Activated CD8-positive, alpha-beta T cell treated with anti-CD3 and anti-CD28 coated beads for 36 hours (primary cell): ENCODE measurements at regions not wholly inside any gene's neighbourhood (a gene's known extent, or its start where the extent isn't known, plus 50 kb on each side); places are given as distances from the start of the nearest gene placed in this dataset.
"Not testable (repeated sequence)": the region's sequence is repeated elsewhere in the genome, so short reads cannot be mapped to it uniquely, and the experiment has no call there.

Experiments used
- ATAC-seq: fragments of 200-7000 bp; cut with Tn5 transposase; one replicate; pipeline ENCODE4 v1.10.0; 2021; ENCODE audit warnings: mild to moderate bottlenecking, moderate library complexity
- CTCF ChIA-PET: fragments of 350-600 bp; sonication (Branson Sonifier 250); formaldehyde crosslinking; loops from one replicate; lab custom pipeline; 2021; ENCODE audit warnings: antibody characterized with exemption; lab: Charles Lee
- POLR2A ChIA-PET: fragments of 350-600 bp; sonication (Branson Sonifier 250); formaldehyde crosslinking; loops from one replicate; lab custom pipeline; 2021; ENCODE audit warnings: antibody characterized with exemption; lab: Charles Lee
- DNase-seq: peaks from one replicate; pipeline ENCODE4 v3.0.0-alpha.2; 2020
- H3K27ac Mint-ChIP-seq: one replicate; pipeline ENCODE4 v1.8.0; 2021; ENCODE audit warnings: mild to moderate bottlenecking, mixed read lengths
- H3K27me3 Mint-ChIP-seq: one replicate; pipeline ENCODE4 v1.8.0; 2021; ENCODE audit warnings: mixed read lengths
- H3K36me3 Mint-ChIP-seq: one replicate; pipeline ENCODE4 v1.8.0; 2021; ENCODE audit warnings: low read depth, mixed read lengths
- H3K4me1 Mint-ChIP-seq: one replicate; pipeline ENCODE4 v1.8.0; 2021; ENCODE audit warnings: low read depth, mixed read lengths
- H3K4me3 Mint-ChIP-seq: one replicate; pipeline ENCODE4 v1.8.0; 2021; ENCODE audit warnings: mild to moderate bottlenecking, moderate library complexity, mixed read lengths
- H3K9me3 Mint-ChIP-seq: one replicate; pipeline ENCODE4 v1.8.0; 2021; ENCODE audit warnings: mixed read lengths
- CTCF ChIP-seq: fragments of 200-600 bp; IDR thresholded peaks from one replicate; pipeline ENCODE4 v1.8.0; 2022; ENCODE audit warnings: antibody characterized with exemption, mild to moderate bottlenecking
- intact Hi-C: fragments of 100-400 bp; cut with micrococcal nuclease; formaldehyde crosslinking; loops from one replicate; pipeline ENCODE4 v1.10.0; 2022

- DNase-seq (no peak), ATAC-seq (no peak)
- Mint-ChIP-seq H3K4me3 (no peak overlapping the region), H3K27ac (no peak overlapping the region), H3K4me1 (no peaks in the 10 kb centered on the region), H3K9me3 (peaks cover 2% of the 10 kb centered on the region), H3K36me3 (no peaks in the 10 kb centered on the region), H3K27me3 (no peaks in the 10 kb centered on the region)
- TF ChIP-seq CTCF: no peak
- intact Hi-C loops: no loop called here
- POLR2A ChIA-PET: no interaction called here
- CTCF ChIA-PET: no interaction called here
Measured at GRCh38 chr7:85275204-85275603, 88.3 kb upstream of the SEMA3D start.

- no peak overlapping the region for H3K4me3 Mint-ChIP-seq
- no peaks in the 10 kb centered on the region for H3K36me3 Mint-ChIP-seq
- intact Hi-C loops: no loop called here
- CTCF ChIA-PET: no interaction called here
- no peak for TF ChIP-seq CTCF
- POLR2A ChIA-PET: no interaction called here
- no peaks in the 10 kb centered on the region for H3K27me3 Mint-ChIP-seq
- peaks cover 2% of the 10 kb centered on the region for H3K9me3 Mint-ChIP-seq
- no peak overlapping the region for H3K27ac Mint-ChIP-seq
- ATAC-seq: no peak
- H3K4me1 Mint-ChIP-seq: no peaks in the 10 kb centered on the region
- no peak for DNase-seq
Measured at GRCh38 chr7:85274454-85274853, 87.6 kb upstream of the SEMA3D start.

- ChIA-PET POLR2A (no interaction called here), CTCF (no interaction called here)
- no peaks in the 10 kb centered on the region for H3K4me1 Mint-ChIP-seq
- H3K9me3 Mint-ChIP-seq: peaks cover 2% of the 10 kb centered on the region
- H3K4me3 Mint-ChIP-seq: no peak overlapping the region
- no peaks in the 10 kb centered on the region for H3K36me3 Mint-ChIP-seq
- TF ChIP-seq CTCF: no peak
- intact Hi-C loops: no loop called here
- no peak overlapping the region for H3K27ac Mint-ChIP-seq
- ATAC-seq: no peak
- H3K27me3 Mint-ChIP-seq: no peaks in the 10 kb centered on the region
- no peak for DNase-seq
Measured at GRCh38 chr7:85262891-85263290, 76.0 kb upstream of the SEMA3D start.

- H3K9me3 Mint-ChIP-seq: peaks cover 2% of the 10 kb centered on the region
- no peak overlapping the region for H3K27ac Mint-ChIP-seq
- ATAC-seq (no peak), DNase-seq (no peak)
- no peak for TF ChIP-seq CTCF
- H3K4me3 Mint-ChIP-seq: no peak overlapping the region
- ChIA-PET POLR2A (no interaction called here), CTCF (no interaction called here)
- intact Hi-C loops: no loop called here
- no peaks in the 10 kb centered on the region for H3K27me3 Mint-ChIP-seq
- no peaks in the 10 kb centered on the region for H3K36me3 Mint-ChIP-seq
- no peaks in the 10 kb centered on the region for H3K4me1 Mint-ChIP-seq
Measured at GRCh38 chr7:85261336-85261735, 74.5 kb upstream of the SEMA3D start.

- DNase-seq, H3K9me3 Mint-ChIP-seq, ATAC-seq, H3K4me1 Mint-ChIP-seq, CTCF ChIA-PET, intact Hi-C loops, H3K27ac Mint-ChIP-seq, POLR2A ChIA-PET, H3K4me3 Mint-ChIP-seq, H3K36me3 Mint-ChIP-seq, H3K27me3 Mint-ChIP-seq: not testable (repeated sequence)
Measured at GRCh38 chr7:85249787-85250186, 62.9 kb upstream of the SEMA3D start.

- no peaks in the 10 kb centered on the region for H3K4me1 Mint-ChIP-seq
- intact Hi-C loops: no loop called here
- H3K36me3 Mint-ChIP-seq: no peaks in the 10 kb centered on the region
- POLR2A ChIA-PET: no interaction called here
- TF ChIP-seq CTCF: no peak
- H3K27me3 Mint-ChIP-seq: no peaks in the 10 kb centered on the region
- no peak for DNase-seq
- ATAC-seq: no peak
- H3K4me3 Mint-ChIP-seq: no peak overlapping the region
- CTCF ChIA-PET: no interaction called here
- no peak overlapping the region for H3K27ac Mint-ChIP-seq
- peaks cover 3% of the 10 kb centered on the region for H3K9me3 Mint-ChIP-seq
Measured at GRCh38 chr7:85239109-85239508, 52.3 kb upstream of the SEMA3D start.
